A549 (cell line): ENCODE measurements at regions not wholly inside any gene's neighbourhood (a gene's known extent, or its start where the extent isn't known, plus 50 kb on each side); places are given as distances from the start of the nearest gene placed in this dataset.

Source experiments
- NR3C1 ChIP-seq: fragments of >200 bp; sonication (Bioruptor Twin); formaldehyde crosslinking; IDR thresholded peaks from 3 replicates; pipeline ENCODE4 v1.6.1; 2017
- RFX5 ChIP-seq: fragments of 450-650 bp; IDR thresholded peaks from 2 replicates; pipeline ENCODE4 v1.7.1; 2014; ENCODE audit warnings: antibody characterized with exemption, mild to moderate bottlenecking, moderate library complexity
- TF ChIP-seq, protein P1 (sequence below): fragments of >200 bp; sonication (Bioruptor Twin); formaldehyde crosslinking; IDR thresholded peaks from 3 replicates; pipeline ENCODE4 v1.5.1; 2016

- no peak for TF ChIP-seq RFX5
- TF ChIP-seq, protein P1, sequence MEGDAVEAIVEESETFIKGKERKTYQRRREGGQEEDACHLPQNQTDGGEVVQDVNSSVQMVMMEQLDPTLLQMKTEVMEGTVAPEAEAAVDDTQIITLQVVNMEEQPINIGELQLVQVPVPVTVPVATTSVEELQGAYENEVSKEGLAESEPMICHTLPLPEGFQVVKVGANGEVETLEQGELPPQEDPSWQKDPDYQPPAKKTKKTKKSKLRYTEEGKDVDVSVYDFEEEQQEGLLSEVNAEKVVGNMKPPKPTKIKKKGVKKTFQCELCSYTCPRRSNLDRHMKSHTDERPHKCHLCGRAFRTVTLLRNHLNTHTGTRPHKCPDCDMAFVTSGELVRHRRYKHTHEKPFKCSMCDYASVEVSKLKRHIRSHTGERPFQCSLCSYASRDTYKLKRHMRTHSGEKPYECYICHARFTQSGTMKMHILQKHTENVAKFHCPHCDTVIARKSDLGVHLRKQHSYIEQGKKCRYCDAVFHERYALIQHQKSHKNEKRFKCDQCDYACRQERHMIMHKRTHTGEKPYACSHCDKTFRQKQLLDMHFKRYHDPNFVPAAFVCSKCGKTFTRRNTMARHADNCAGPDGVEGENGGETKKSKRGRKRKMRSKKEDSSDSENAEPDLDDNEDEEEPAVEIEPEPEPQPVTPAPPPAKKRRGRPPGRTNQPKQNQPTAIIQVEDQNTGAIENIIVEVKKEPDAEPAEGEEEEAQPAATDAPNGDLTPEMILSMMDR = no peak
- TF ChIP-seq NR3C1 = no peak
These were observed 128.6 kb upstream of the MMS22L start for GRCh38 chr6:97411610-97412009.
